ENCODE measurements at regions not wholly inside any gene's neighbourhood (a gene's known extent, or its start where the extent isn't known, plus 50 kb on each side); places are given as distances from the start of the nearest gene placed in this dataset.

DNA sequence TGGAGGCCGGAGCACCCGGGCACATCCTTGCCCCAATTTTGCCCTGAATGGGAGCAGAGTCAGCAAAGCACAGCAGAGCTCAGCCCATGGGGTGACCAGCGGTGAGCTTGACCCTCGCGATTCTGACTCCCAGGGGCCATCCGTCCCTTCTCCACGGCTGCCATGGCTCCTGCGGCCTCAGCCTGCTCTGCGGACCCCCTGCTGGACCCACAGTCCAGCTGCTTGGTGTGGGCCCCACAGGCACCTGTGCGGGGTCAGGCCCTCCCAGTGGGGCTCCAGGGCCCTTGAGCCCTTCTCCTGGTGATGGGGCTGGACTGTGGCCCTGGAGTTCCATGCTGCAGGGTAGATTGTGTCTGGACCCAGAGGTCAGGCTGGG lies 144.2 kb downstream of the ENGASE start:
- FAIRE-seq: no peak
- peak in 1 of 2 experiments; percentile 7; a peak in 1 of 6 replicates for ATAC-seq
- no peak overlapping the region for H3K4me2 ChIP-seq
- ChIA-PET CTCF (interaction anchor here (1.0 kb wide), 1 partner anchor 34 kb away, joined by 3 read pairs; no protein-coding TSS in a partner anchor), POLR2A (no interaction called here)
- TF ChIP-seq, protein P1, sequence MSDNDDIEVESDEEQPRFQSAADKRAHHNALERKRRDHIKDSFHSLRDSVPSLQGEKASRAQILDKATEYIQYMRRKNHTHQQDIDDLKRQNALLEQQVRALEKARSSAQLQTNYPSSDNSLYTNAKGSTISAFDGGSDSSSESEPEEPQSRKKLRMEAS (IDR thresholded peaks at IDR 0.05): no peak
- TF ChIP-seq ZFP36 (IDR thresholded peaks at IDR 0.05; ENCODE audit: borderline replicate concordance, partially characterized antibody) (no peak), ATOH8 (CRISPR knock-in tag; IDR thresholded peaks at IDR 0.05; ENCODE audit: low read depth) (no peak), CBX2 (IDR thresholded peaks at IDR 0.05; ENCODE audit: borderline replicate concordance, low read depth) (no peak), CHD2 (IDR thresholded peaks at IDR 0.05; ENCODE audit: low read length, partially characterized antibody) (no peak), POLR2AphosphoS2 (conservative IDR thresholded peaks at IDR 0.05; ENCODE audit: low read length) (no peak), ZSCAN20 (CRISPR knock-in tag; IDR thresholded peaks at IDR 0.05) (no peak), PHF8 (IDR thresholded peaks at IDR 0.05; ENCODE audit: borderline replicate concordance, low read depth) (no peak)
- no peak for DNase-seq (ENCODE audit: low read depth in 1 of 2, low spot score in 1 of 2)
- no peak overlapping the region for H3K27ac ChIP-seq
- no peaks in the 10 kb centered on the region for H3K9me3 ChIP-seq
- H3K4me1 ChIP-seq: no peaks in the 10 kb centered on the region
- no peak overlapping the region for H3K4me3 ChIP-seq
- 75% methylated on average over 9 of the region's 10 CpGs for whole genome bisulfite sequencing (ENCODE audit: missing lambda C conversion rate)

- DNase-seq (ENCODE audit: low read depth in 1 of 2, low spot score in 1 of 2): no peak
- 69% methylated on average over 15 of the region's 19 CpGs for WGBS (ENCODE audit: missing lambda C conversion rate)
- TF ChIP-seq HDAC2 (IDR thresholded peaks at IDR 0.05) (no peak), TFCP2L1 (CRISPR knock-in tag; IDR thresholded peaks at IDR 0.05) (no peak), ATOH8 (CRISPR knock-in tag; IDR thresholded peaks at IDR 0.05; ENCODE audit: low read depth) (no peak), NFE2L2 (conservative IDR thresholded peaks at IDR 0.05; ENCODE audit: low read length) (no peak), HOXB5 (CRISPR knock-in tag; IDR thresholded peaks at IDR 0.05) (no peak), JUN (IDR thresholded peaks at IDR 0.05) (no peak), MAFK (IDR thresholded peaks at IDR 0.05; ENCODE audit: partially characterized antibody) (no peak), ESRRA (IDR thresholded peaks at IDR 0.05; ENCODE audit: borderline replicate concordance, low read length) (no peak)
- TF ChIP-seq, protein P2, sequence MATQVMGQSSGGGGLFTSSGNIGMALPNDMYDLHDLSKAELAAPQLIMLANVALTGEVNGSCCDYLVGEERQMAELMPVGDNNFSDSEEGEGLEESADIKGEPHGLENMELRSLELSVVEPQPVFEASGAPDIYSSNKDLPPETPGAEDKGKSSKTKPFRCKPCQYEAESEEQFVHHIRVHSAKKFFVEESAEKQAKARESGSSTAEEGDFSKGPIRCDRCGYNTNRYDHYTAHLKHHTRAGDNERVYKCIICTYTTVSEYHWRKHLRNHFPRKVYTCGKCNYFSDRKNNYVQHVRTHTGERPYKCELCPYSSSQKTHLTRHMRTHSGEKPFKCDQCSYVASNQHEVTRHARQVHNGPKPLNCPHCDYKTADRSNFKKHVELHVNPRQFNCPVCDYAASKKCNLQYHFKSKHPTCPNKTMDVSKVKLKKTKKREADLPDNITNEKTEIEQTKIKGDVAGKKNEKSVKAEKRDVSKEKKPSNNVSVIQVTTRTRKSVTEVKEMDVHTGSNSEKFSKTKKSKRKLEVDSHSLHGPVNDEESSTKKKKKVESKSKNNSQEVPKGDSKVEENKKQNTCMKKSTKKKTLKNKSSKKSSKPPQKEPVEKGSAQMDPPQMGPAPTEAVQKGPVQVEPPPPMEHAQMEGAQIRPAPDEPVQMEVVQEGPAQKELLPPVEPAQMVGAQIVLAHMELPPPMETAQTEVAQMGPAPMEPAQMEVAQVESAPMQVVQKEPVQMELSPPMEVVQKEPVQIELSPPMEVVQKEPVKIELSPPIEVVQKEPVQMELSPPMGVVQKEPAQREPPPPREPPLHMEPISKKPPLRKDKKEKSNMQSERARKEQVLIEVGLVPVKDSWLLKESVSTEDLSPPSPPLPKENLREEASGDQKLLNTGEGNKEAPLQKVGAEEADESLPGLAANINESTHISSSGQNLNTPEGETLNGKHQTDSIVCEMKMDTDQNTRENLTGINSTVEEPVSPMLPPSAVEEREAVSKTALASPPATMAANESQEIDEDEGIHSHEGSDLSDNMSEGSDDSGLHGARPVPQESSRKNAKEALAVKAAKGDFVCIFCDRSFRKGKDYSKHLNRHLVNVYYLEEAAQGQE (IDR thresholded peaks at IDR 0.05): no peak
- no peak for FAIRE-seq
- no peak overlapping the region for H3K4me2 ChIP-seq
- no peak overlapping the region for H3K4me3 ChIP-seq
- no peak overlapping the region for H3K27ac ChIP-seq
- ChIA-PET CTCF (interaction anchor here (0.8 to 1.0 kb wide), 3 partner anchors 10 to 34 kb away, joined by 3 to 5 read pairs (median 3); no protein-coding TSS in a partner anchor), POLR2A (no interaction called here)
- no peaks in the 10 kb centered on the region for H3K4me1 ChIP-seq
- no peak for ATAC-seq
- no peaks in the 10 kb centered on the region for H3K9me3 ChIP-seq
Observed at GRCh38 chr17:79218175-79218824, 143.7 kb downstream of the ENGASE start.

- TF ChIP-seq ZFP36 (IDR thresholded peaks at IDR 0.05; ENCODE audit: borderline replicate concordance, partially characterized antibody) (peak; percentile 78), POLR2AphosphoS2 (conservative IDR thresholded peaks at IDR 0.05; ENCODE audit: low read length) (no peak), CHD2 (IDR thresholded peaks at IDR 0.05; ENCODE audit: low read length, partially characterized antibody) (no peak)
- Histone ChIP-seq H3K9me3 (no peaks in the 10 kb centered on the region), H3K4me3 (no peak overlapping the region), H3K4me2 (no peak overlapping the region), H3K27ac (no peak overlapping the region), H3K4me1 (no peaks in the 10 kb centered on the region)
- no peak for FAIRE-seq
- no peak for DNase-seq (ENCODE audit: low read depth in 1 of 2, low spot score in 1 of 2)
- 70% methylated on average over 12 of the region's 12 CpGs for WGBS (ENCODE audit: missing lambda C conversion rate)
- POLR2A ChIA-PET: no interaction called here
- no peak for ATAC-seq
- CTCF ChIA-PET: interaction anchor here (0.8 to 1.3 kb wide), 3 partner anchors 10 to 176 kb away, joined by 3 to 5 read pairs (median 5); no protein-coding TSS in a partner anchor
Observed at GRCh38 chr17:79217473-79218135, 143.0 kb downstream of the ENGASE start.

Measured in A549 (cell line).